ENCODE measurements at regions not wholly inside any gene's neighbourhood (a gene's known extent, or its start where the extent isn't known, plus 50 kb on each side); places are given as distances from the start of the nearest gene placed in this dataset.

DNA sequence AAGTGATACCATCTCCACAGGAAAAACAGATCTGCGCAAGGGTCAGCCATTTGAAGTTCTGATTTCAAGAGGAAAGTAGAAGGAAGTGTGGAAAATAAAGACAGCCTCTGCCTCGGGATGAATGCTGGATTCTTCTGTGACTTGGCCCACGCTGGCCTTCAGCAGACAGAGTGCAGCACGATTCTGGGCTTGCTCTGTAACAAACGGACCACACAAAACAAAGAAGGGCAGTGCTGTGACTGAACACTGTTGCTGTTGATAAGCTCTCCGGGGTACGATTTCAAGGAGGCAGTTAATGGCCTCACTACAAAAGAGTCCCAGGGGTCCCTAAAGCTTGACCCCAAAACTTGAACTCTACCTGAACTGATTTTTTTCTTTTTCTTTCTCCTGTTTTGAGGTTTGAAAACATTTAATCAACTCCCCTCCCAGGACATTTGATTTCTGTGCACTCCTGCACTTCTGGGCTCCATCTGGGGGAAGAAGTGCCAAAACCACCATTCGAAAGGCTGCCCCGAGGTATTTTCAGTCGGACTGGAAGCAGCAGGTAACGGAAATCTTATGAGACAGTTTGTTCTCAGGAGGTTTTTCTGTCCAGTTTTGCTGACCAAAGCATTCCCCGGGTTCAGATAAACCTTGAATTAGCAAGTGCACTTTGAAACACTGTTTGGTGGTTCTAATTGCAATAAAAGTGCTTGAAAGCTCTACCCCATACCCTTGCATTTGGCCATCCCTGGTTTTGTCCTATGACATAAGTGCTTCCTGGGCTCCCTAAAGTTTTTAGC lies 189.6 kb downstream of the MYLK4 start:
- Histone ChIP-seq H3K9me3 (ENCODE audit: low read length) (no peaks in the 10 kb centered on the region), H3K36me3 (ENCODE audit: insufficient read depth, low read length) (no peaks in the 10 kb centered on the region), H3K4me1 (ENCODE audit: insufficient read depth, low read length) (no peaks in the 10 kb centered on the region), H3K27ac (ENCODE audit: low read depth, low read length) (no peak overlapping the region), H3K27me3 (ENCODE audit: insufficient read depth, low read length, poor library complexity, severe bottlenecking) (no peaks in the 10 kb centered on the region), H3K4me3 (ENCODE audit: low read length) (no peak overlapping the region)
- H3K27me3 Mint-ChIP-seq: peaks cover 14 to 40% of the 10 kb centered on the region in 2 donors
- no peak for DNase-seq
- POLR2A ChIA-PET: no interaction called here
- no peaks in the 10 kb centered on the region for H3K36me3 Mint-ChIP-seq
- CTCF ChIA-PET: no interaction called here
- no peak overlapping the region for H3K27ac Mint-ChIP-seq
- no peaks in the 10 kb centered on the region for H3K9me3 Mint-ChIP-seq
- H3K4me1 Mint-ChIP-seq: peaks cover 2 to 8% (median 6%) of the 10 kb centered on the region in 3 donors
- H3K4me3 Mint-ChIP-seq: no peak overlapping the region

DNA sequence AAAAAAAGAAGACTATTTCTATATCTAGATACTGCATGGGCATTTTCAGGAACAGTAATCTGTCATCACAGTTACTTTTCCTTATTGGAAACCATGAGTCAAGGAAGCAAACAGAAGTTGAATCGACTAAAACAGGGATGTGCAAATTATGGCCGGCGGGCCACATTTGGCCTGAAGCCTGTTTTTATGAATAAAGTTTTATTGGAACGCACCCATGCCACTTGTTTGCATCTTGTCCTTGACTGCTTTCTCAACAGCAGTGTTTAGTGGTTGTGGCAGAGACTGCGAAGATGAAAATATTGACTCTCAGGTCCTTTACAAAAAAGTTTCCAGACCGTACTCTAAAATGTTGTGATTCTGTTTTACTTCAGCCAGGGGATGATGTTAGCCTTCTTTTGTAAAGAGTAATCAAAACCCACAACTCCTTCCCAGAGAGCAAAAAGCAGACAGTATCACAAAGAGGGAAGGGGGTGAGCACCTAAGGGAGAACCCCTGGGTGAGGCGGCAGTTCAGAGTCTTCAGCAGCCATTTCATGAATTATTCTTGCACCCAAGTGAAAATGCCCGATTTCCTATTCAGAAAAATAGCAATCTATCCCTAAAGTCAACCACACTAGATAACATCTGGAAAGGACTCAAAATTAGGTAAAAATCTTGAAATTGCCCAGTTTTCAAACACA lies 190.4 kb downstream of the MYLK4 start:
- Mint-ChIP-seq H3K4me1 (peaks cover 2 to 11% (median 6%) of the 10 kb centered on the region in 3 donors), H3K9me3 (no peaks in the 10 kb centered on the region), H3K27me3 (peaks cover 17 to 40% of the 10 kb centered on the region in 2 donors), H3K4me3 (no peak overlapping the region), H3K36me3 (no peaks in the 10 kb centered on the region), H3K27ac (no peak overlapping the region)
- DNase-seq: no peak
- ChIA-PET POLR2A (no interaction called here), CTCF (no interaction called here)
- H3K36me3 ChIP-seq (ENCODE audit: insufficient read depth, low read length): no peaks in the 10 kb centered on the region
- no peaks in the 10 kb centered on the region for H3K4me1 ChIP-seq (ENCODE audit: insufficient read depth, low read length)
- H3K4me3 ChIP-seq (ENCODE audit: low read length): no peak overlapping the region
- H3K9me3 ChIP-seq (ENCODE audit: low read length): no peaks in the 10 kb centered on the region
- H3K27me3 ChIP-seq (ENCODE audit: insufficient read depth, low read length, poor library complexity, severe bottlenecking): no peaks in the 10 kb centered on the region
- H3K27ac ChIP-seq (ENCODE audit: low read depth, low read length): no peak overlapping the region

- Mint-ChIP-seq H3K27ac (no peak overlapping the region), H3K4me3 (no peak overlapping the region), H3K9me3 (no peaks in the 10 kb centered on the region), H3K4me1 (peaks cover 2 to 12% (median 6%) of the 10 kb centered on the region in 3 donors), H3K36me3 (no peaks in the 10 kb centered on the region), H3K27me3 (peaks cover 15 to 41% of the 10 kb centered on the region in 2 donors)
- Histone ChIP-seq H3K27ac (ENCODE audit: low read depth, low read length) (no peak overlapping the region), H3K9me3 (ENCODE audit: low read length) (no peaks in the 10 kb centered on the region), H3K4me1 (ENCODE audit: insufficient read depth, low read length) (no peaks in the 10 kb centered on the region), H3K36me3 (ENCODE audit: insufficient read depth, low read length) (no peaks in the 10 kb centered on the region), H3K4me3 (ENCODE audit: low read length) (no peak overlapping the region), H3K27me3 (ENCODE audit: insufficient read depth, low read length, poor library complexity, severe bottlenecking) (no peaks in the 10 kb centered on the region)
- DNase-seq: no peak
- POLR2A ChIA-PET: no interaction called here
- CTCF ChIA-PET: no interaction called here
These were observed 191.6 kb downstream of the MYLK4 start for GRCh38 chr6:2558861-2559801.

- DNase-seq: no peak
- Mint-ChIP-seq H3K9me3 (no peaks in the 10 kb centered on the region), H3K36me3 (no peaks in the 10 kb centered on the region), H3K4me1 (peaks cover 0 to 5% (median 0%) of the 10 kb centered on the region in 3 donors), H3K4me3 (no peak overlapping the region), H3K27me3 (peaks cover 16 to 46% of the 10 kb centered on the region in 2 donors), H3K27ac (no peak overlapping the region)
- Histone ChIP-seq H3K36me3 (ENCODE audit: insufficient read depth, low read length) (no peaks in the 10 kb centered on the region), H3K9me3 (ENCODE audit: low read length) (no peaks in the 10 kb centered on the region), H3K27ac (ENCODE audit: low read depth, low read length) (no peak overlapping the region), H3K4me1 (ENCODE audit: insufficient read depth, low read length) (no peaks in the 10 kb centered on the region), H3K4me3 (ENCODE audit: low read length) (no peak overlapping the region), H3K27me3 (ENCODE audit: insufficient read depth, low read length, poor library complexity, severe bottlenecking) (no peaks in the 10 kb centered on the region)
- CTCF ChIA-PET: no interaction called here
- POLR2A ChIA-PET: no interaction called here
These were observed 192.5 kb downstream of the MYLK4 start for GRCh38 chr6:2558098-2558680.

DNA sequence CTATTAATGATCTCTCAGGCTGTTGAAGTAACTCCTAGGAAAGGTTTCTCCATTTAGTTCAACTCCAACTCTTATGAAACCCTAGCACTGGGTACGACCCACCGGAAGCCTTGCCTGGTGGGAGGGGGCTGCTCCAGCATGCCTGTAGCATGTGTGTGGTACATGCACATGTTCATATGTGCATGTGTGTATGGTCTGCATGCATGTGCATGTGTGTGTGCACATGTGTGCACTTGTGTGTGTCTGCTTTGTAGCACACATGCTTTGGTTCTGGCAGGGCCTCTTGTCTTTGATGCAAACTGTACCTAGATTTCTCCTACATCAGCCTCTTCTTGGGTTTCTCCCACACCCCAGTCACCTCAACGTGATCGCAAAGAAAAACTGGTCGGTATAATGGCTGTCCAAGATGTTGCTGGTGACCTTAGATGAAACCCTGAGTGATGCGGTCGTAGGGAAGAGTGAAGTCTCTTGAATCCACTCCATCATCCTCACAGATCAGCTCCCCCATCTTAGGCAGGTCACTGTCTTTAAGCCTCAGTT lies 193.5 kb downstream of the MYLK4 start:
- H3K36me3 Mint-ChIP-seq: no peaks in the 10 kb centered on the region
- POLR2A ChIA-PET: no interaction called here
- H3K4me1 Mint-ChIP-seq: peaks cover 0 to 4% (median 0%) of the 10 kb centered on the region in 3 donors
- Histone ChIP-seq H3K4me1 (ENCODE audit: insufficient read depth, low read length) (no peaks in the 10 kb centered on the region), H3K27ac (ENCODE audit: low read depth, low read length) (no peak overlapping the region), H3K4me3 (ENCODE audit: low read length) (no peak overlapping the region), H3K9me3 (ENCODE audit: low read length) (no peaks in the 10 kb centered on the region), H3K27me3 (ENCODE audit: insufficient read depth, low read length, poor library complexity, severe bottlenecking) (no peaks in the 10 kb centered on the region), H3K36me3 (ENCODE audit: insufficient read depth, low read length) (no peaks in the 10 kb centered on the region)
- CTCF ChIA-PET: no interaction called here
- H3K27ac Mint-ChIP-seq: no peak overlapping the region
- DNase-seq: no peak
- H3K9me3 Mint-ChIP-seq: no peaks in the 10 kb centered on the region
- no peak overlapping the region for H3K4me3 Mint-ChIP-seq
- H3K27me3 Mint-ChIP-seq: peaks cover 21 to 45% of the 10 kb centered on the region in 2 donors

GRCh38 chr6:2556761-2557160 lies 194.0 kb downstream of the MYLK4 start:
- Mint-ChIP-seq H3K36me3 (no peaks in the 10 kb centered on the region), H3K9me3 (no peaks in the 10 kb centered on the region), H3K4me3 (no peak overlapping the region), H3K27me3 (peaks cover 19 to 40% of the 10 kb centered on the region in 2 donors), H3K27ac (no peak overlapping the region), H3K4me1 (peaks cover 0 to 4% (median 0%) of the 10 kb centered on the region in 3 donors)
- Histone ChIP-seq H3K36me3 (ENCODE audit: insufficient read depth, low read length) (no peaks in the 10 kb centered on the region), H3K9me3 (ENCODE audit: low read length) (no peaks in the 10 kb centered on the region), H3K4me1 (ENCODE audit: insufficient read depth, low read length) (no peaks in the 10 kb centered on the region), H3K27me3 (ENCODE audit: insufficient read depth, low read length, poor library complexity, severe bottlenecking) (no peaks in the 10 kb centered on the region), H3K4me3 (ENCODE audit: low read length) (no peak overlapping the region), H3K27ac (ENCODE audit: low read depth, low read length) (no peak overlapping the region)
- POLR2A ChIA-PET: no interaction called here
- CTCF ChIA-PET: no interaction called here
- no peak for DNase-seq

DNA sequence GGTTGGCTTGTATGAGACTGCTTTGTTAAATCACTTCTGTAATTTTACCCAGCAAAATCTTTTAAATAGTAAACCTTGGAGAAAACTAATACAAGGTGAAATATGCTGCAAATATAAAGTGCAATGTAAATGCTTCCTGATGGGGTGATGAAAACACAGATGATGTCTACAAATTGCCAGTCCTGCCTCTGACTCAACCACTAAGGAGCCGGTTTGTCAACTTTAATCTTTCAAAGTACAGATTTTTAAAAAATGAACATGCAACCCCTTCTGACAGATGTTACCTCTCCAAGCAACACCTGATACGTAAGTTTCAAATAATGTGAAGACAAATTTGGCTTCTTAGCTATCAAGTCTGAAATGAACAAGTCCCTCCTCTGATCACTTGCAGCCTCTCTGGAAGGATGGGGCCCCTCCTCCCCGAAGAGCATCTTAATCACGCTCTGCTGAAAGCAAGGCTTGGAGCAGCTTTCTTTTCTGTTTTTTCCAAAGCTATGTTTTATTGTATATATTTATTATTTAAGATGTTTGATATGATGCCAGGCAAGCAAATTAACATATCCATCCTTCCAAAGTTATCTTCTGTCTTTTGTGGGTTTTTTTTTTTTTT lies 196.0 kb downstream of the MYLK4 start:
- Mint-ChIP-seq H3K27me3 (peaks cover 22 to 35% of the 10 kb centered on the region in 2 donors), H3K4me1 (peaks cover 0 to 4% (median 0%) of the 10 kb centered on the region in 3 donors), H3K4me3 (no peak overlapping the region), H3K27ac (no peak overlapping the region), H3K9me3 (no peaks in the 10 kb centered on the region), H3K36me3 (no peaks in the 10 kb centered on the region)
- Histone ChIP-seq H3K27me3 (ENCODE audit: insufficient read depth, low read length, poor library complexity, severe bottlenecking) (no peaks in the 10 kb centered on the region), H3K27ac (ENCODE audit: low read depth, low read length) (no peak overlapping the region), H3K9me3 (ENCODE audit: low read length) (no peaks in the 10 kb centered on the region), H3K4me3 (ENCODE audit: low read length) (no peak overlapping the region), H3K36me3 (ENCODE audit: insufficient read depth, low read length) (no peaks in the 10 kb centered on the region), H3K4me1 (ENCODE audit: insufficient read depth, low read length) (no peaks in the 10 kb centered on the region)
- no peak for DNase-seq
- CTCF ChIA-PET: no interaction called here
- POLR2A ChIA-PET: no interaction called here

Measured in CD8-positive, alpha-beta memory T cell (primary cell).